Testis (tissue), 2 donors: ENCODE measurements at regions not wholly inside any gene's neighbourhood (a gene's known extent, or its start where the extent isn't known, plus 50 kb on each side); places are given as distances from the start of the nearest gene placed in this dataset.

Experiments used
- POLR2A ChIP-seq: fragments of 450-650 bp; IDR thresholded peaks from one replicate; pipeline ENCODE4 v1.6.1; 2017; ENCODE audit warnings: antibody characterized with exemption, mild to moderate bottlenecking, moderate library complexity
- TF ChIP-seq, protein P1 (sequence below), 3 experiments: fragments of 450-650 bp in 2 of 3; fragments of 200-600 bp in 1 of 3; sonication (generic) in 1 of 3; IDR thresholded peaks; one replicate each; pipeline ENCODE4 v1.5.1; 2016 to 2019; ENCODE audit warnings: antibody characterized with exemption in 3 of 3, mild to moderate bottlenecking in 2 of 3, moderate library complexity in 1 of 3

DNA sequence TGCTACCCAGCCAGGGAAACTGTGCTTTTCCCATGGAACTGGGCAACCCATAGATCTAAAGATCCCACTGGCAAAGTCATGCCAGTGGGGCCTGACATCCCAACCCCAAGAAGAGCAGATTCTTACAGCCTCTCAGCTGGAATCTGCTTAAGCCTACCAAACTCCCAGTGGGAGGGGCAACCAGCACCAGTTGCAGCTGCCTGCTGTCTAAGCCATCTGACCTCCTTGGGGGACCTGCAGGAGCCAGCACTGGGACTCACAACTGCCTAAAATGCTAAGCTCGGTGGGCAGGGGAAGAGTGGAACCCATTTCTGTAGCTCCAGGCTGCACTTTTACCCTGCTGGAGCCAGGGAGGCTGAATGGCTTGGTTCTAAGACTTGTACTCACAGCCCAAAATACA is 770.7 kb upstream of the SLC8A1 start:
- TF ChIP-seq, protein P1, sequence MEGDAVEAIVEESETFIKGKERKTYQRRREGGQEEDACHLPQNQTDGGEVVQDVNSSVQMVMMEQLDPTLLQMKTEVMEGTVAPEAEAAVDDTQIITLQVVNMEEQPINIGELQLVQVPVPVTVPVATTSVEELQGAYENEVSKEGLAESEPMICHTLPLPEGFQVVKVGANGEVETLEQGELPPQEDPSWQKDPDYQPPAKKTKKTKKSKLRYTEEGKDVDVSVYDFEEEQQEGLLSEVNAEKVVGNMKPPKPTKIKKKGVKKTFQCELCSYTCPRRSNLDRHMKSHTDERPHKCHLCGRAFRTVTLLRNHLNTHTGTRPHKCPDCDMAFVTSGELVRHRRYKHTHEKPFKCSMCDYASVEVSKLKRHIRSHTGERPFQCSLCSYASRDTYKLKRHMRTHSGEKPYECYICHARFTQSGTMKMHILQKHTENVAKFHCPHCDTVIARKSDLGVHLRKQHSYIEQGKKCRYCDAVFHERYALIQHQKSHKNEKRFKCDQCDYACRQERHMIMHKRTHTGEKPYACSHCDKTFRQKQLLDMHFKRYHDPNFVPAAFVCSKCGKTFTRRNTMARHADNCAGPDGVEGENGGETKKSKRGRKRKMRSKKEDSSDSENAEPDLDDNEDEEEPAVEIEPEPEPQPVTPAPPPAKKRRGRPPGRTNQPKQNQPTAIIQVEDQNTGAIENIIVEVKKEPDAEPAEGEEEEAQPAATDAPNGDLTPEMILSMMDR (IDR thresholded peaks at IDR 0.05) = no peak
- TF ChIP-seq POLR2A = no peak
